ENCODE measurements at regions not wholly inside any gene's neighbourhood (a gene's known extent, or its start where the extent isn't known, plus 50 kb on each side); places are given as distances from the start of the nearest gene placed in this dataset.

DNA sequence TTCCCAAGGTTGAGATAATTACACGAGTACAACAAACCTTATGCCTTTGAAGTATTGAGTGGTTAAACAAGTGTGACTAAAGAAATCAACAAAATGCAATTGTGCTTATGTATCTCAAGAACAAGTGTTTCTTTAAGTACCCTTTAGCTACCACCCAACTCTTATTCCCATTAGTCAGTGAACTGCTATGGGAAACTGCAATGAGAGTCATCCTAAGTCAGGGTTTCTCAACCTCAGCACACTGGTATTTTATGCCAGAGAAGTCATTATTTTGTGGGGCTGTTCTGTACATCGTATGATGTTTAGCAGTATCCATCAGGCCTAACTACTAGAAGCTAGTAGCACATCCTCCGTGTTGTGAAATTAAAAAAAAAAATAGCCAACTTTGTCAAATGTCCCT, 549.1 kb upstream of the BOD1L1 start:
- no peak for DNase-seq (ENCODE audit: low spot score)
- intact Hi-C loops (cut with DNase I), result no loop called here

DNA sequence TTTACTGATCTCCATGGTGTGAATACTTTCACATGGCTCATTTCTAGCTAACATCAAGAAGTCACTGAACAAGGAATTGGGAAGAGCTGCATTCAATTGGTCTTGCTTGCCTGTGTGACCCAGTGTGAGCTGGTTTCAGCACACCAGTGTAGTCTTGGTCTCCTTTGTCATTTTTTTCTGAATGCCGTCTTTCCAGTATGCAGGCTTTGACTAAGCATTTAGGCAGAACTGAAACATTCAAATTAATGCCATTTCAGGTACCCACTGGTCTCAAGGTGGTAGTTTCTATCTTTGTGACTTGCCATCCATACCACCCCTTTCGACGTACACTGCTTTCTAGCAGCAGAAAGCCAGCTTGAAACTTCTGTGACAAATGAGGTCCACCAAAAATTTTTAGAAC, 550.5 kb upstream of the BOD1L1 start:
- intact Hi-C loops (cut with DNase I), result no loop called here
- DNase-seq (ENCODE audit: low spot score), result no peak

DNA sequence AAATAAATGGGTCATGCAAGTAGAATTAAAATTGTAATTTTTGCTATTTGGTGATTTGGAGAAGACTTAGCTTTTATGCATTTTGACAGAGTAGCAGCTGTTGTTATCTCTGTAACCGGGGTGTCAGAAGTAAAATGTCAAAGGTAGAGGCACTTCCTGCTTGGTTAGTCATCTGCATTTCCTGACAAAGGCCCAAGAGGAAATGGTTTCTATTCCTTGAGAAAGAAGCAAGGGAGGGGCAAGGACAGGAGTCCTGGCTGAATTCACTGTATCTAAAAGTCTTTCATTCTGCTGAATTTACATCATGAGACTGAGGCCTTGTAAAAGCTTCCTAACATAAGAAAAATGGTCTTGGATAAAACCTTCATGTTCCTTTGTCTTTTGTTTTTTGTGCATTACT, 550.9 kb upstream of the BOD1L1 start:
- no peak for DNase-seq (ENCODE audit: low spot score)
- intact Hi-C loops (cut with DNase I), result no loop called here

DNA sequence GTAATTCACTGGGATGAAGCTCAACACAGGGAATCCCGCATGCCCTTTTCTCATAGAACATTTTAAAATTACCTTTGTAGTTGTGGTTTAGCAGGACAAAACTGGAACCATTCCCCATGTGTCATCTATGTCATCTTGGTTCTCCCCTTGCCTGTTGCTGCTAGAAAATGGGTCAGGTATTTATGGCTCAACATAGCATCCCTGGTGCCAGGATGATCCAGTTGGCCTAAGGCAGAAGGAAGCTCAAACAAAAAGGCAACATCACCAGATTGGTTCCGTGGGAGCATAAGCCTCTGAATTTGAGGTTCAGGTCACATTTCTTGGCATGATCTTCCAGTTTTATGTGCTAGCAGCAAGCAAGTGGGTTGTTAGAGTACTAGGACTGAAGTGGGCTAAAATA, 552.6 kb upstream of the BOD1L1 start:
- DNase-seq (ENCODE audit: low spot score), result no peak
- intact Hi-C loops (cut with DNase I), result loop anchor here in 1 of 2 donors (2.0 kb wide), 1 partner anchor 29 kb away; no protein-coding TSS in a partner anchor

DNA sequence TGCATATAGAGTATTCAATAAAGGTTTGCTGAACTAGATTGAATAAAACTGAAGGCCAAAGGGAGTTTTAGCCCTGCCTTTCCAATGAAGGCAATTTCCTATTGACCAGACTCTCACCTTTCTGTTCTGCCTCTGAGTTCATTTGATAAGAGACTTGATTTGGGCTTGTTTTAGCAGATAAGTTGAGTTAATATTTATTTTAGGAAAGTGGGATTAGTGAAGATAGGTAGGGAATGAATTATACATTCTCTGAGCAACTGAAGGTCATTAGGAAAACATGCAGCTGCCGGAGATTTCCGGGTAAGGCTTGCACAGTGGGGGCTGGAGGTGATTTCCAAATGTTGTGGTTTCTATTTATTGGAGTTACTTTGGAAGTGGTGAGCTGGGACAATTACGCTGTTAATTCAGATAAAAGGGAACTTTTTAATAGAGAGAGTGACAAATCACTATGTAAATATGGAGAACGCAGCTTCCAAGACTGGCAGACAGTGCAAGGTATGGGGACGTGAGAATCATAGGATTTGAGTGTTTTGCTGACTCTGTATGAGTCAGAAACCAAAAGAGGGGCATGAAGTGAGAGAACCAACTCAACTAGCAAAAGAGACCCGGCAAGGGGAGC, 553.6 kb upstream of the BOD1L1 start:
- DNase-seq (ENCODE audit: low spot score), result no peak
- intact Hi-C loops (cut with DNase I), result loop anchor here in 1 of 2 donors (2.0 kb wide), 1 partner anchor 30 kb away; no protein-coding TSS in a partner anchor

DNA sequence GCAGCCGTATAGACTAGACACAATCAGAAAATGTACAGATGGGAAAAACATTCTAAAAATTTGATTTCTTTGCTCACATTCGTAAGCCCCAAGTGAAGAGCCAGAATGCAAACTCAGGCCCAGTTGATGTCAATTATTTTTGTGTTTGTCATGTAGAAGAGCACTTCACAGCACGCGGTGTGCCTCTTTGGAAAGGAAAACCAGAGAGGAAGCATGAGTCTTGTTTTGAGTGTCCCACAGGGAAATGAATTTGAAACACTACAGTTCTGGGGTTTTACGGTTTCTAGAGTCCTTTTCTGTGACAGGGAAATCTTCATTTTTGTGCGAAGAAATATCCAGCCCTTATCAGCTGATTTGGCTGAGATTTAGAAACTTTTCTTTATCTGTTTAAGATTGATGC, 554.6 kb upstream of the BOD1L1 start:
- intact Hi-C loops (cut with DNase I), result no loop called here
- DNase-seq (ENCODE audit: low spot score), result no peak

DNA sequence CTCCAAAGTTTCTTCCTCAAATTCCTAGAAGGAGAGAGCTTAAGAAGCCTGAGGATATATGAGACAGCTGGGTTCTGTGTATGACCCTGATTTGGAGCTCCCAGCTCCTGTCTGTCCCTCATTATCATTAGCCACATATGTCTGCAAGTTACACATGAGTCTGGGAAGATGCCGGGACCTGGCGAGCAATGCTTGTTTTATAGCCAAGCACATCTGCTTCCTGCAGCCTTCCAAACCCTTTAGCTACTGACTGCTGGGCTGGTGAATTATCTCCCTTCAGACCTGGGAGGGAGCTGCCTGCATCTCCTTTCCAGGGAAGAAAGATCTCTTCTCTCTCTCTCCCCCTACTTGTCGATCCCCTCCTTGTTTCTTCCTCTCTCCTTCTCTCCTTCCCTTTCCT, 556.7 kb upstream of the BOD1L1 start:
- intact Hi-C loops (cut with DNase I), result no loop called here
- DNase-seq (ENCODE audit: low spot score), result no peak

DNA sequence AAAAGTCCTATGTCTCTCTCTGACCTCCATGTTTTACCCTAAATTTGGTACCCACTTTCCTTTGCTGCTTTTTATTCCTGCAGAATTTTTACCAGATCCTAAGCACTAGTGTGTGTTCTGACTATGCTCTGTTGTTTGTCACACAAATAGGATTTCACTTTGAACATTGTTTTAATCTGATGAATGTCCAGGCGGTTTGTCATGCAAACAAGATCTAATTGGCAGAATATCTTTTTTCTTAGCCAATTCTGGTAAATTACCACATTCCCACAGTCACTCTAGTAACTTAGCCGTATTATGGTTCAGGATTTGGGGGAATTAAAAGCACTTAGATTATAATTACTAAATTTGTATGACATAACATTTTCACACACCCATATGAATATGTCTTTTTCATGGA, 557.2 kb upstream of the BOD1L1 start:
- no peak for DNase-seq (ENCODE audit: low spot score)
- intact Hi-C loops (cut with DNase I), result no loop called here

DNA sequence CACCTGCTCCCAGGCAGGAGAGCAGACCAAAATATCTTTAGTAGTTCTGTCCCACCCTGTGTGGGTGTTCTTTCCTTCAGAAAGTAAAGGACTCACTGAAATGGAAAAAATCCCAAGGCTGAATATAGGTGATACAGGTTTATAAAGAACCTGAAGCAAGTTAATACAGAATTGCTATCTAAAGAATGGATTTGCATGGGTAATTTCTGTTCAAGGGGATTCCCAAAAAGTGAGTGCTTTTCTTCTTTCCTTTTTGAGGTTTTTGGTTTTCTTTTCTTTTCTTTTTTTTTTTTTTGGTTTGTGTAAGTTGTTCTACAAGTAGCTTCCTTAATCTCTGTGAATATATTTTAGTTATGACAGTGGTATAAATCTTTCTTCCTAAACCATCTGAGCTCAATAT, 560.7 kb upstream of the BOD1L1 start:
- no peak for DNase-seq (ENCODE audit: low spot score)
- intact Hi-C loops (cut with DNase I), result no loop called here

DNA sequence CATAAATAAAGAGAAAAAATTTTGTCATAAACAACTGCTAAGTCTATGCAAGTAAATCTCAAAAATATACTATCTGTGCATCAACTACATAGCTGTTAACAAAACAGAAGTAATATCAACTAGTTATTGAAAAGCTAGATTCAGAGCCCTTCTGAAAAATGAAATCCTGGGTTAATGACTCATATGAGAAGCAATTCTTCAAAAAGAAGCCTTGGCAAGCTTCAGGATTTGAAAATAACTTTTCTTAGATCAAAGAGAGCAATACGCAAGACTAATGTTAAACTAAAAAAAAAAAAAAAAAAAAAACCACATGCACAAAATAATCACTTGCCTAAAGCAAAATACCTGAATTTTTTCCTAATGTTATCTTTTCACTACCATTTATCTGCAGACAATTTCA, 566.1 kb upstream of the BOD1L1 start:
- DNase-seq (ENCODE audit: low spot score), result no peak
- intact Hi-C loops (cut with DNase I), result no loop called here

DNA sequence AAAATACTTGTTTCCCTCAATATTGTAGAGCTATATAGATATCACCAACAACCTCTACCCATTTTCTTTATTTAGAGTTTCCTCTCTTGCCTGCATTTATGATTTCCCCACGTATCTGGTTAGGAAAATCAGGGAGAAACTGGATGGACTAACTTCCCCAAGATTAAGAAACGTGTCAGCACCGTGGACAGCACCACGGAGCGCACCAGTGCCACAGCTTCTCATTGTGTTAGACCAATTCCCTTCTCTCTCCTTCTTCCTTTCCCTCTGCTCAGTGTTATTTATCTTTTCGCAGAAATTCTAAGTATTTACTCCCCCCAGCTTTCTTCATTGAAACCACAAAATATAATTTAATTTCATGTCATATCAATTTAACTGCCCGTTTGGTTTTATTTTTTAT, 568.6 kb upstream of the BOD1L1 start:
- DNase-seq (ENCODE audit: low spot score), result no peak
- intact Hi-C loops (cut with DNase I), result no loop called here

DNA sequence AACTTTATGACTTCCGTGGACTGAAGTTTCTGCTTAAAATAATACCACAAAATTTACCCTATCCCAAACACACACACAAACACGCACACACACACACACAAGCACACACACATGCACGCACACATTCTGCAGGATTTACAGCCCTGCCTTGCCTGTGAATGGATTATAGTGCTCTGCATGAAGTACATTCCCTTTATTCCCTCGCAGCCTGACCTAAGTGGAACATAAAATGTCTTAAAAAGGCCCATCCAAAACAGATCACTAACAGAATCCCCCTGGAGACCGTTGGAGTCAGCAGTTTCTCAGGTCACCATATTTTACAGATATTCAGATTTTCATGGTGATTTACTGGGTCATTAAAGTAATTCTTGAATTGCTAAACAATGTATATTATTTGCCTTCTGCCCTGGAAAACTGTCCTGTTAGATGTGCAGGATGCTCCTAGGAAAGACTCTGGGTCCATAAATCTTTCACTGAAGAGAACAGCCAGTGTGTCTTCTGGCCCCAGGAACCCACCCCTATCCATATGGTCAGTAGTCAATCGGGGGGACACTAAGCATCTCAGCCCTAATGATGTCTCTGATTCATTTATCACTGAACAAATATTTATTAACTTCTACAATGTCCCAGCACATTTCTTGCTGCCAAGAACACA, 587.7 kb upstream of the BOD1L1 start:
- intact Hi-C loops (cut with DNase I), result no loop called here
- no peak for DNase-seq (ENCODE audit: low spot score)

DNA sequence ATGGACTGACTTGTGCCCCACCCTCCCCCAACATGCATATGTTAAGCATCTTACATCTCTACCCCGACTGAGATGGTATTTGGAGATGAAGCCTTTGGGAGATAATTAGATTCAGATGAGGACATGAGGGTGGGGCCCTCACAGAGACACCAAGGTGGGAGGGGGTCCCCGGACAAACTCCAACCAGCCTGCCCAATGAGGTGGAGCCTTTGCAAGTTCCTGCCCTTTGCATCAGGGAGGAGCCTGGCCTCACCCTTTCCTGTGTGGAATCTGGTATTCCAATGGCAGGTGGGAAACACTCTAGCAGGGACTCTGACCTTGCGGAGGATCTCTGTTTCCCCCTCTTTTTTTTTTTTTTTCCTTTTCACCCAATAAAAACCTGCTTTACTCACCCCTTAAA, 589.9 kb upstream of the BOD1L1 start:
- intact Hi-C loops (cut with DNase I), result no loop called here
- DNase-seq (ENCODE audit: low spot score), result no peak

DNA sequence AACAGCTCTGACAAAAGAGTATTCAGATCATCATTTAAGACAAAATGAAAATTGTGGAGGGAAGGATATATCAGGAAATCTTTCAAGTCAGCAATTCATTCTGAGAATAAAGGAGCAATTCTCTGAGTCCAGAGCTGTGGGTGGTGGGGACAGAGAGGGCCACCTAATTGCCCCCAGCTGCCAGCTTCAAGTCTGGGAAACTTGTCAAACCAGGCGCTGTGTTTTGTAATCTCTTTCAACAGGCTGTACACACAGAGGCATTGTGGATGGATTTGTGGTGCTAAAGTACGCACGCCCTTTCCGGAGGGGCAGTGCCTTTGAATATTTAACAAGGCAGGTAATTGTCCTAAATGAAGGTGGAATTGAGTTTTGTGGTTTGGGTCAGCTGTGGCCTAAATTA, 591.1 kb upstream of the BOD1L1 start:
- intact Hi-C loops (cut with DNase I), result no loop called here
- DNase-seq (ENCODE audit: low spot score), result no peak

DNA sequence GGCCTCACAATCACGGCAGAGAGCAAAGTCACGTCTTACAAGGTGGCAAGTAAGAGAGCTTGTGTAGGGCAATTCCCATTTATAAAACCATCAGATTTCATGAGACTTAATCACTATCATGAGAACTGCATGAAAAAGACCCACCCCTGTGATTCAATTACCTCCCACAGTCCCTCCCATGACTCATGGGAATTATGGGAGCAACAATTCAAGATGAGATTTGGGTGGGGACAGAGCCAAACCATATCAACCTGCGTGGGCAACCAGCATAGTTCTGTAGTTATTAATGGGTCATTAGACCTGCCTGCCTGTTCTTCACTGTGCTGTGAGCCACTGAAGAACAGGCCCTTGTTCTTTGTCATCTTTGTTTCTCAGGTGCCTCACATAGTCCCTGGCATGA, 593.7 kb upstream of the BOD1L1 start:
- no peak for DNase-seq (ENCODE audit: low spot score)
- intact Hi-C loops (cut with DNase I), result no loop called here

DNA sequence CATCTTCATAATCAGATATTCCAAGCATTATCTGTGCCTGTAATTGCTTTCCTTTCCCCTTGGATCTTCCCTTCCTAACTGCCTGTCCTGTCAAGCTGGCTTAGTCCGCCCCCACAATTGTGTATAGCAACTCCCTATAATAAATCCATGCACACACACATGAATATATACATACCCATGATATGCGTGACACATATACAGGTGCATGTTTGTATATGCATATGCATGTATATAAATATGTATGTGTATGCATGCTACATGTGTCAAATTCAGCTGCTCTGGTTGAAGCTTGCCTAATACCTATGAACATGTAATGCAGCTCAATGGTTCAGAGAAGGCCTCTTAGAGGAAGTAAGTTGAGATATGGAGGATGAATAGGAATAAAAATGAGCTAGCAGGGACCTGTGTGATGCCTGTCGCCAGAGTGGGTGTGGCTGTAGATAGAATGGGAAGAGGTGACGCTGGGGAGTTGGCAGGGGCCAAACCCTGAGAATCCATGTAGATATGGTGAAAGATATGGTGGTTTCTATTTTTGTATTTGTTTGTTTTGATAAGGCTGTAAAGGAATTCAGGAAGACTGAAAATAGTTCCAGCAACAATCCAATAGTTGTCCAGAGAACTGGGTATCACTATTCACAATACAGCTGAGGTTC, 595.0 kb upstream of the BOD1L1 start:
- no peak for DNase-seq (ENCODE audit: low spot score)
- intact Hi-C loops (cut with DNase I), result no loop called here

DNA sequence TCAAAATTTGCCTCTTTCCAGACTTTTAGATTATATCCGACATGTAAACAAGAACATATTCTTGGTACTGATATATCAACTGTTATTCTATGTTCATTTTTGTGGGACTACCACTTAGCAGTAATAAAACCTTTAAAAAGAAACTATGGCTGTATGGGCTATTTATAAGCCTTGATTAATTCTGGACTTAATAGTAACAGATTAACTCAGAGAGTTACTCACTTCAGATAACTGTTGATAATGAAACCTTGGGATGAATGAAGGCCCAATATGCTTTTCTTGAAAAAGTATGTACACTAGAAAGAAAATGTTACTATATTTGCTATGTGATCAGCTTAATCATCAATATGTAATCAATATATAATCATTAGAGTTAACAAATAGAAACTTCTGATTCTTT, 595.9 kb upstream of the BOD1L1 start:
- intact Hi-C loops (cut with DNase I), result no loop called here
- no peak for DNase-seq (ENCODE audit: low spot score)

DNA sequence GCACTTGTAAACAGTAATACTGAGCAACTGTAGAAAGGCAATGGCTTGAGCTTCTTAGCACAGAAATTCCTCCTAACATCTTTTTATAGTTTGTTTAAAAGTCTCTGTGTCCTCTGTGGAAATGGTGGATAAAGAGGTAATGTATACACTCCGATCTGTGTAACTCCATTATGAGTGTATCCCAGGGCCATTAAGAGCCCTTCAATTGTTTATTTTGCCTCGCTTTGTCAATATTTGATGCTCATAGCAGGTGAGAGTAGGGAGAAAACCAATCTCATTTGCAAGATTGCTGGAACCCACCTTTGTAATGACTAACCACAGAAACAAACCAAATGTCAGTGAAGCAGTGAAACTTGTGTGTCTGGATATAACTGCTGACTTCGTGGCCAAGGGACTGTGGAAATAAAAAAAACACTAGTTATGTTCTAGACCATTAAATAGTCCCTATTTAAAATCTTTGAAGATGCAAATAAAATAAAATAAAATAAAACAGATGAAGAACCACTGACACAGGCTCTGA, 598.2 kb upstream of the BOD1L1 start:
- intact Hi-C loops (cut with DNase I), result no loop called here
- DNase-seq (ENCODE audit: low spot score), result no peak

DNA sequence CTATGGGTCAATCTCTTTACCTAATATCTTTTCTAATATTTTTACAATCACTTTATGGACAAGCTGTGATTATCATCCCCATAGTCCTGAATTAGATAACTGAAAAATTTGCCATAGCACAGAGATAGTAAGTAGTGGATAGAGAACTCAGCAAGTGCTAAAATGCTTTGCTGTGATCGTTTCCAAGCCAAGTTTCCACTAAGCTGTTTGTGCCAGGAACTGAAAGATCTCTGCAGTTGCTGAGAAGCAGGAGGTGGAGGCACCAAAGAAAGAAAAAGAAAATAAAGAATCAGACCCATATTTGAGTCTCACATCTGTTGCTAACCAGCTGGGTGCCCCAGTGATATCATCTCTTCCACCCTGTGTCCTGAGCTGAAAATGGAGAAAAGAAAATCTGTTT, 605.6 kb upstream of the BOD1L1 start:
- intact Hi-C loops (cut with DNase I), result no loop called here

DNA sequence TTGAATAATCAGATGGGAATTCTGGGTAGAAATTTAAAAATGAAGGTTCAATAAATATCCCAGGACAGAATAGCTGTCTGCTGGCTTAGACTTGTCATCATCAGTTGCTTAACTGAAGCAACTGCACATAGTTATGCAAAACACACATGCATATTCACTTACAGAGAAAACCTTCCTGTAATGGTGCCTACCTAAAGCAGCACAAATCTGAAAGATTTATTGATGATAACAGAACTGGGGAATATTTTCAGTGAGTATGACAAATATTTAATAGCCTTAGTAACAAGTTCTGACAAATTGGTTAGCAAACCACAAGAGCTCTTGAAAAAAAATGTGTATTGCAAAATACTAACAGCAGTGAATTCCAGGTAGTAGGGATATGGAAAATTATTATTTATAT, 606.8 kb upstream of the BOD1L1 start:
- no peak for DNase-seq (ENCODE audit: low spot score)
- intact Hi-C loops (cut with DNase I), result no loop called here

More for the DNA sequence above, 605.6 kb upstream of the BOD1L1 start:
- DNase-seq (ENCODE audit: low spot score), result no peak

DNA sequence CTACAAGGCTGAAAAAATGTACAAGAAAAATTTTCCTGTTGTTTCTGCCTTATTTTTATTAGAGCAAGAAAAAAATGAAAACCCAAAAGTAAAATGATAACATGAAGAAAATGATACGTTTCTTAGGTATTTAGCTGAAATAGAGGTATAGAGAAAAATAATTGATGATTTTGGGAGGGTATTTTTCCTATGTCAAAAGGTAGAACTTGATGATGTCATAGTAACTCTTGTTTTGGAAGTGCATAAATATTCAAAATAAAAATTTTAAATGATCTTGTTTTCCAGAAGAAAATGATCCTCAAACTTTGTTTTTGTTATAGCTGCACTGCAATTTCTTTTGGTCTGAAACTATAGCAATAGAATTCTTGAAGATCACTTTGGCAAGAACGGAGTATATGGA, 608.8 kb upstream of the BOD1L1 start:
- no peak for DNase-seq (ENCODE audit: low spot score)
- intact Hi-C loops (cut with DNase I), result no loop called here
